ENCODE measurements at regions not wholly inside any gene's neighbourhood (a gene's known extent, or its start where the extent isn't known, plus 50 kb on each side); places are given as distances from the start of the nearest gene placed in this dataset.
A peak's percentile ranks its signal among the peaks of the same experiment; 100 is the strongest.
"Not testable (repeated sequence)": the region's sequence is repeated elsewhere in the genome, so short reads cannot be mapped to it uniquely, and the experiment has no call there.

DNA sequence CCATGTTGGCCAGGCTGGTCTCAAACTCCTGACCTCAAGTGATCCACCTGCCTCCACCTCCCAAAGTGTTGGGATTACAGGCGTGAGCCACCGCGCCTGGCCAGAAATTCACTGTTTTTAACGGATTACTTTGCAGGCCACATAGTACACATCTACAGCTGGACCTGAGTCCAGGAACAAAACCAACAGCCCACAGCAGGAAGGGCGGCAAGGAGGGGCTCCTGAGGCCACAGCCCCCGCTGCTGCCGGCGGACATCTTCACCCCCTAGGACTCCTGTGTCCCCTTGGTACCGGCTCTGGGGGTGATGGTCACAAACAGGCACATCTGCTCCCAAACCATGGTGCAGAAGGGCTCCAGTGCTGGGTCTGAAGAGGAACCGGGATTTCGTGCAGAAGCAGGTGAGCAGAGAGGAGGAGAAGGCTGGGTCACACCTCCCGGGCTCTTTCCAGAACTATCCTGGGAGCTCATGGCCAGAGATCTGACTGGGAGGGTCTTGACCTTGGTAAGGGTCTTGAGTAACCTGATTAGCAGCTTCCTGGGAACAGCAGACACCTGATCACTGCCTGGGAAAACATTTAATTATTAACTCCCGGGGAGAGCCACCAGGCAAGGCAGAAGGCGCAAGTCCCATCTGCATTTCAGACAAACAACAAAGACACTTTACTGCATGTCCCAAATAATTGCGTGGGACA is 99.9 kb downstream of the SHANK2 start:
- peak; percentile 46 for DNase-seq
- H3K36me3 ChIP-seq (replicated peaks; ENCODE audit: control insufficient read depth, insufficient read depth, low read length); H3K27me3 ChIP-seq (ENCODE audit: control insufficient read depth, insufficient read depth, low read length); H3K4me3 ChIP-seq (ENCODE audit: insufficient read depth, low read depth, low read length): not testable (repeated sequence)

- no peak overlapping the region for H3K4me3 ChIP-seq (ENCODE audit: insufficient read depth, low read depth, low read length)
- DNase-seq, result no peak
- no peaks in the 10 kb centered on the region for H3K36me3 ChIP-seq (replicated peaks; ENCODE audit: control insufficient read depth, insufficient read depth, low read length)
- H3K27me3 ChIP-seq (ENCODE audit: control insufficient read depth, insufficient read depth, low read length), result no peaks in the 10 kb centered on the region; the same call in 1 of the 2 replicates
Measured at GRCh38 chr11:71151561-71151960, 100.8 kb downstream of the SHANK2 start.

DNA sequence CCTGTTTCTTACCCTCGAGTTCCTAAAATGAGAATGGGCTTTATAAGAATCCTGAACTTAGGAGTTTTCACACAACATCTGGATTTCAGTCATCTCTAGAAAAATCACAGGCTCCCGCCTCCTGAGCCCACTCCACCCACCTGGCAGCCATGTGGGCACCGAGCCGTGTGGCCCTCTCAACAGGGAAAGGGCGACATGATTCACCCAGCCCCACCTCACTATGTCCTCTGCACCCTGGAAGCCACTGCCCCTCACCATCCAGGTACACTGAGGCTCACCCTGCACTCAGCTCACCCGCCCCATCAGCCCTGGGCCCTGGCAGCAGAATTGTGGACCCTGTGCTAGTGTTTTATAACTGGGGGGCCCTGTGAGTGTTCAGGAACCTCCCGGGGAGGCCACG is 101.5 kb downstream of the SHANK2 start:
- Histone ChIP-seq H3K27me3 (ENCODE audit: control insufficient read depth, insufficient read depth, low read length) (no peaks in the 10 kb centered on the region; the same call in 1 of the 2 replicates), H3K4me3 (ENCODE audit: insufficient read depth, low read depth, low read length) (no peak overlapping the region), H3K36me3 (replicated peaks; ENCODE audit: control insufficient read depth, insufficient read depth, low read length) (no peaks in the 10 kb centered on the region)
- DNase-seq, result no peak

- Histone ChIP-seq H3K4me3 (ENCODE audit: insufficient read depth, low read depth, low read length) (no peak overlapping the region), H3K36me3 (replicated peaks; ENCODE audit: control insufficient read depth, insufficient read depth, low read length) (no peaks in the 10 kb centered on the region), H3K27me3 (ENCODE audit: control insufficient read depth, insufficient read depth, low read length) (no peaks in the 10 kb centered on the region)
- no peak for DNase-seq
Measured at GRCh38 chr11:71148716-71149115, 103.7 kb downstream of the SHANK2 start.

DNA sequence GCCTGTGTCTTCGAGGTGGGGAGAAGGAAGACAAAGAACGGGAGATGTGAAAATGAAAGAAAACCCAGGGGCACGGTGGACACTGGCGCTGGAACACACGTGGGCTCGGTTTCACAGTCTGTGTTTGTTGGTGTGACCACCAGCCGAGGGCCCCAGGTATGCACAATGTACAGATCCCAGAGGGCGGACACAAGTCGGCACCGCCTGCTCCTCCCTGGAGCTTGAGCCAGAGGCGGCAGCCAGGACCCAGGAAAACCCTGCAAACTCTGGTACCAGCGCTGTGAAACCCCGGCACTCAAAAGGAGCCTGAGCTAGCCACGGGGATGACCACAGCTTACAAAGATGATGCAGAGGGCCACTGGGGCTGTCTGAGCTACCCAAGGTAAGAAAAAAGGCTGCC is 105.0 kb downstream of the SHANK2 start:
- H3K4me3 ChIP-seq (ENCODE audit: insufficient read depth, low read depth, low read length), result no peak overlapping the region
- H3K27me3 ChIP-seq (ENCODE audit: control insufficient read depth, insufficient read depth, low read length), result no peaks in the 10 kb centered on the region
- H3K36me3 ChIP-seq (replicated peaks; ENCODE audit: control insufficient read depth, insufficient read depth, low read length), result no peaks in the 10 kb centered on the region
- no peak for DNase-seq

DNA sequence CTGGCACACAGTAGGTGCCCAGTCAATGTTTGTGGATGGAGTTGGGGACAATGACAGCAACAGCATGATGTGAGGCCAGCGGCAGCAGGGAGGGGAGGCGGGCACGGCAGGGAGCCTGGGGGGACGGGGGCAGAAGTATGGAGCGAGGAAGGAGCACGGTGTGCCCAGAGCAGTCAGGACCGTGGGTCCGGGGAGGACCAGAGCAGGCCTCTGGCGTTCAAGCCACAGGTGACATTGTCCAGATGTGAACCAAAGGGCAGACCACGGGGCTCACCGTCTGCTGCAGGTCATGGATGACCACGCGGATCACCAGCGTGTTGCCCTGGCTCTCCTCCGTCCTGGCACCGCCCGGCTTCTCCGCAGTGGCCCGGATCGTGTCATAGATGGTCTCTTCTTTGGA is 105.5 kb downstream of the SHANK2 start:
- DNase-seq, result peak; percentile 48
- Histone ChIP-seq H3K36me3 (replicated peaks; ENCODE audit: control insufficient read depth, insufficient read depth, low read length) (no peaks in the 10 kb centered on the region), H3K4me3 (ENCODE audit: insufficient read depth, low read depth, low read length) (no peak overlapping the region), H3K27me3 (ENCODE audit: control insufficient read depth, insufficient read depth, low read length) (no peaks in the 10 kb centered on the region)

- no peak for DNase-seq
- no peaks in the 10 kb centered on the region for H3K36me3 ChIP-seq (replicated peaks; ENCODE audit: control insufficient read depth, insufficient read depth, low read length)
- no peak overlapping the region for H3K4me3 ChIP-seq (ENCODE audit: insufficient read depth, low read depth, low read length)
- no peaks in the 10 kb centered on the region for H3K27me3 ChIP-seq (ENCODE audit: control insufficient read depth, insufficient read depth, low read length)
Measured at GRCh38 chr11:71145988-71146824, 106.2 kb downstream of the SHANK2 start.

- Histone ChIP-seq H3K27me3 (ENCODE audit: control insufficient read depth, insufficient read depth, low read length) (no peaks in the 10 kb centered on the region), H3K4me3 (ENCODE audit: insufficient read depth, low read depth, low read length) (no peak overlapping the region), H3K36me3 (replicated peaks; ENCODE audit: control insufficient read depth, insufficient read depth, low read length) (no peaks in the 10 kb centered on the region)
- no peak for DNase-seq
Measured at GRCh38 chr11:71145368-71145767, 107.0 kb downstream of the SHANK2 start.

DNA sequence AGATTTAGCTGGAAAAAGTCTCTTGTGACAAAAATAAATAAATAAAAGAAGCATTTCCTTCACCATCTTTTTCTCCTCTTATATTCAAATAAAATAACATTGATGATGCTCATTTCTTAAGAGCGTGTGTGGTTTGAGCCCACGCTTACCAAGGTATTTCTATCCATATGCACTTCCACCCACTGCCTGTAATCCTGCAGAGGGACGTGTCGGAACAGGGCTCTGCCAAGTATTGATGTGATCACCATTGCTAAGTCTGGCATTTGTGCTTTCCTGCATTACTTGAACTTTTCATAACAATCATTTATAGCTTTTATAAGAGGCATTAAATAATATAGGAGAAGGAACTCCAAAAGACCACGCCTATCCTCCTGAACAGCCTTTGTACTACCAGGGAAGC is 107.6 kb downstream of the SHANK2 start:
- DNase-seq, result no peak
- Histone ChIP-seq H3K36me3 (replicated peaks; ENCODE audit: control insufficient read depth, insufficient read depth, low read length) (no peaks in the 10 kb centered on the region), H3K4me3 (ENCODE audit: insufficient read depth, low read depth, low read length) (no peak overlapping the region), H3K27me3 (ENCODE audit: control insufficient read depth, insufficient read depth, low read length) (no peaks in the 10 kb centered on the region)

GRCh38 chr11:71144010-71144409 is 108.4 kb downstream of the SHANK2 start:
- no peak overlapping the region for H3K4me3 ChIP-seq (ENCODE audit: insufficient read depth, low read depth, low read length)
- no peaks in the 10 kb centered on the region for H3K27me3 ChIP-seq (ENCODE audit: control insufficient read depth, insufficient read depth, low read length)
- no peaks in the 10 kb centered on the region for H3K36me3 ChIP-seq (replicated peaks; ENCODE audit: control insufficient read depth, insufficient read depth, low read length)
- no peak for DNase-seq

DNA sequence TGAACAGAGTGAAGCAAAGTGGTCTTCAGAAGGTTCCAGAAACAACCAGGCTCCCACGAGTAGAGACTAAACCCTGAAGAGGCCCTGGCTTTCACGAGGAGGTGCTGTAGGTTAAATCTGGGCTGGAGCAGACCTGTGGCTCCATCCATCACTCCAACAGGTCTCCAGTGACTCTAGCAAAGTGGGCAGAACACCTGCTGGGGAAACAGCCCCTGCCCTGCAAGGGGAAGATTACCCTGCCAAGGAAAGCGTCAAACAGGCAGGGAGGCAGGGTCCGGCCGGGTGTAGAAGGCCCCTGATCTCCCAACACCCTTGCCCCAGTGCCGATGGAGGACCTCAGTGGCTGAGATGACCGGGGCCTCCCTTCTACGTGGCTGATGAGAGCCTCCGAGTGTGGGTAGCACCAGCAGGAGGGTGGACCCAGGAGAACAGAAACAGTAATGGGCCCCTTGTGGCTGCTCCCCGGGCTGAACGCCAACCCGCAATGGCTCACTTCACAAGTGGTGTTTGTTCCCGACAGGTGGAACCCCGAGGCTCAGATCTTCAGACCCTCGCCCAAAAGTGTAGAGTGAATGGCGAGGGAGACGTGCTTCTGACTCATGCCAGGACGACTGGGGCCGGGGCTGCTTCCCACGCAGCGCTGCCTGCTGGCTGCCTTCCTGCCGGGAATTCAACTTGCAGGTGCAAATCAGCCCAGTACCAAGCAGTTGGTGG is 112.0 kb downstream of the SHANK2 start:
- DNase-seq, result peak; percentile 45
- no peak overlapping the region for H3K4me3 ChIP-seq (ENCODE audit: insufficient read depth, low read depth, low read length)
- no peaks in the 10 kb centered on the region for H3K27me3 ChIP-seq (ENCODE audit: control insufficient read depth, insufficient read depth, low read length)
- H3K36me3 ChIP-seq (replicated peaks; ENCODE audit: control insufficient read depth, insufficient read depth, low read length), result no peaks in the 10 kb centered on the region; the same call in 1 of the 2 replicates

DNA sequence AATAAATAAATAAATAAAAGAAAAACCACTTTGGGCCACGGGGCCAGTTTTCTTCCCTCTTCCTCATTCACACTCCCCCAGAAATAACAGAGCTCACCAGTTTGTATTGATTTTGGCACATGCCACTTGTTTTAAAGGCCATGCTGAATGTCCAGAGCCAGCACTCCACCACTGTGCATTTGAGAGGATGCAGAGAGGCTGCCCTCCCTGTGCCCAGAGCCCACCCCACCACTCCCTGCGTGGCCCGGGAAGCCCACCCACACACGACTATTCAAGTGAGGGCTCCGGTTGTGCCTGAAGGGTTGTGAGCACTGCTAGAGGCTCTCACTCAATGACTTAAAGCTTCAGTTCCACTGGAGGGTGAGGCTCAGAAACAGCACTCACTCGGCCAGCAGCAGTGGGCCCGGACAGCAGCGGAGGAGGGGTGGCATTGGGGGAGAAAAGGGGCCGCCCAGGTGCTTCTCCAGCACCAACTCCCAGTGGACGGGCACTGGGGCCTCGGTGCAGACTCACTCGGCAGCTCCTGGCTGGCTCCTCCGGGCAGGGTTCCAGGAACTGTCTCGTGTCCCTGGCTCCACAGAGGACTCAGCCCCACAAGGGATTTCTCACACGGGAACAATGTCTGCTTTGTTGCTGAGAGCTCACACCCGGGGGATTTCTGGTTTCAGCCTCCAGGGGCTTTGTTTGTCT is 112.7 kb downstream of the SHANK2 start:
- H3K36me3 ChIP-seq (replicated peaks; ENCODE audit: control insufficient read depth, insufficient read depth, low read length), result no peaks in the 10 kb centered on the region; the same call in 1 of the 2 replicates
- H3K4me3 ChIP-seq (ENCODE audit: insufficient read depth, low read depth, low read length), result no peak overlapping the region
- DNase-seq, result peak; percentile 49
- no peaks in the 10 kb centered on the region for H3K27me3 ChIP-seq (ENCODE audit: control insufficient read depth, insufficient read depth, low read length)

DNA sequence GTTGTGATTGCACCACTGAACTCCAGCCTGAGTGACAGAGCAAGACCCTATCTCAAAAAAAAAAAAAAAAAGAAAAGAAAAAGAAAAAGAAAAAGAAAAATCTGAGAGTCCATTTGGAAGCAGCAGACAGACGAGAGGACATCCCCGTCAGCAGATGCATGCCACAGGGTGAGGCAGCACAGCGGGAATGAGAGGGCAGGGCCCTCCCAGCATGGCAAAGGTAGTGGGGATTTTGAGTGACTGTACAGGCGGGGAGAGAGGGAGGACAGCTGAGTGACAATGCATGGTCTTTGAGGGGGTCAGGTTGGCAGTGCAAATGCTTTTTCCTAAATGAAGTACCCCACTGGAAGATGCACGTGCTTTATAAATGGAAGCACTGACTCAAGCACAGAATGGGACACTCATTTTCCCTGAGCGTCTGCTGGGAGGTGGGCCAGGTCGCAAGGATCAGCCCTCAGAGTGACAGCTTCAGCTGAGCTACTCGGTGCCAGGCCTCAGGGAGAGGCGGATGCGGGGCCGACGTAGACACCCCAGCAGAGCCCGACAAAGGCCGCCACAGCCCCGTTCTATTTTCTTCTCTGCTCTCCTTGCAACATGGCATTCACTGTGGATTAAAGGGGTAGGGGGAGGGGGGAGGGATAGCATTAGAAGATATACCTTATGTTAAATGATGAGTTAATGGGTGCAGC is 113.5 kb downstream of the SHANK2 start:
- peak; percentile 50 for DNase-seq
- no peak overlapping the region for H3K4me3 ChIP-seq (ENCODE audit: insufficient read depth, low read depth, low read length)
- no peaks in the 10 kb centered on the region for H3K27me3 ChIP-seq (ENCODE audit: control insufficient read depth, insufficient read depth, low read length)
- H3K36me3 ChIP-seq (replicated peaks; ENCODE audit: control insufficient read depth, insufficient read depth, low read length), result no peaks in the 10 kb centered on the region; the same call in 1 of the 2 replicates

GRCh38 chr11:71137376-71137775 is 115.0 kb downstream of the SHANK2 start:
- Histone ChIP-seq H3K36me3 (replicated peaks; ENCODE audit: control insufficient read depth, insufficient read depth, low read length) (no peaks in the 10 kb centered on the region; the same call in 1 of the 2 replicates), H3K4me3 (ENCODE audit: insufficient read depth, low read depth, low read length) (no peak overlapping the region), H3K27me3 (ENCODE audit: control insufficient read depth, insufficient read depth, low read length) (no peaks in the 10 kb centered on the region)
- no peak for DNase-seq
